HEK293 (cell line): ENCODE measurements at regions not wholly inside any gene's neighbourhood (a gene's known extent, or its start where the extent isn't known, plus 50 kb on each side); places are given as distances from the start of the nearest gene placed in this dataset.
A peak's percentile ranks its signal among the peaks of the same experiment; 100 is the strongest.

Source experiments
- CTCF ChIA-PET: fragments of 350-600 bp; formaldehyde crosslinking; extraction: SDS; loops from one replicate; lab custom pipeline; 2021; ENCODE audit warnings: antibody characterized with exemption; lab: Yijun Ruan, JAX
- POLR2A ChIA-PET: fragments of 300-600 bp; formaldehyde crosslinking; extraction: SDS; loops from one replicate; lab custom pipeline; 2020; ENCODE audit warnings: antibody characterized with exemption, inconsistent platforms; lab: Yijun Ruan, JAX
- H3K27ac ChIP-seq: fragments of 200-500 bp; sonication (Bioruptor generic); 2 replicates; pipeline ENCODE4 v1.5.1; 2014; ENCODE audit warnings: low read depth, low read length, control low read depth, inconsistent platforms; ENCODE audit errors: extremely low read depth
- H3K36me3 ChIP-seq, 2 experiments: fragments of 200-500 bp in 1 of 2; sonication (Bioruptor generic) in 1 of 2; 1 replicate in 1 of 2; 2 replicates in 1 of 2; pipeline ENCODE4 v1.5.1; 2014 to 2017; ENCODE audit warnings: inconsistent platforms in 2 of 2, low read length in 2 of 2; ENCODE audit not compliant: control insufficient read depth in 2 of 2, insufficient read depth in 1 of 2
- H3K4me1 ChIP-seq: fragments of 200-500 bp; sonication (Bioruptor generic); 2 replicates; pipeline ENCODE4 v1.5.1; 2014; ENCODE audit warnings: mild to moderate bottlenecking, low read length, inconsistent platforms; ENCODE audit not compliant: control insufficient read depth, insufficient read depth
- H3K4me3 ChIP-seq: 2 replicates; pipeline ENCODE4 v1.5.1; 2011; ENCODE audit warnings: low read depth, mild to moderate bottlenecking, control low read depth, low read length, moderate library complexity
- H3K9me3 ChIP-seq: fragments of 200-500 bp; sonication (Bioruptor generic); 2 replicates; pipeline ENCODE4 v1.5.1; 2014; ENCODE audit warnings: low read depth, low read length, inconsistent platforms; ENCODE audit not compliant: control insufficient read depth, insufficient read depth
- EGR2 ChIP-seq: fragments of 450-650 bp; formaldehyde crosslinking; IDR thresholded peaks from 2 replicates; pipeline ENCODE4 v1.5.1; 2016; ENCODE audit warnings: low read depth, missing biosample characterization, missing genetic modification characterization
- SCRT2 ChIP-seq: fragments of 450-650 bp; formaldehyde crosslinking; IDR thresholded peaks from 2 replicates; pipeline ENCODE4 v1.5.1; 2016; ENCODE audit warnings: missing biosample characterization, missing genetic modification characterization
- ZBTB17 ChIP-seq: fragments of 450-650 bp; formaldehyde crosslinking; IDR thresholded peaks from 2 replicates; pipeline ENCODE4 v1.5.1; 2016; ENCODE audit warnings: missing biosample characterization, missing genetic modification characterization
- ZBTB8A ChIP-seq: fragments of 450-650 bp; formaldehyde crosslinking; IDR thresholded peaks from 2 replicates; pipeline ENCODE4 v1.5.1; 2016; ENCODE audit warnings: missing biosample characterization, missing genetic modification characterization
- ZFHX2 ChIP-seq: fragments of 450-650 bp; formaldehyde crosslinking; conservative IDR thresholded peaks from 2 replicates; pipeline ENCODE4 v1.5.1; 2016; ENCODE audit warnings: missing biosample characterization, missing genetic modification characterization
- ZFP69B ChIP-seq: fragments of 450-650 bp; formaldehyde crosslinking; IDR thresholded peaks from 2 replicates; pipeline ENCODE4 v1.5.1; 2016; ENCODE audit warnings: missing biosample characterization, missing genetic modification characterization
- ZNF146 ChIP-seq: fragments of 450-650 bp; formaldehyde crosslinking; IDR thresholded peaks from 2 replicates; pipeline ENCODE4 v1.5.1; 2016; ENCODE audit warnings: missing biosample characterization, missing genetic modification characterization
- ZNF157 ChIP-seq: fragments of 450-650 bp; formaldehyde crosslinking; IDR thresholded peaks from 2 replicates; pipeline ENCODE4 v1.5.1; 2016; ENCODE audit warnings: missing biosample characterization, missing genetic modification characterization
- ZNF214 ChIP-seq: fragments of 450-650 bp; formaldehyde crosslinking; IDR thresholded peaks from 2 replicates; pipeline ENCODE4 v1.5.1; 2017; ENCODE audit warnings: missing biosample characterization, mild to moderate bottlenecking, missing genetic modification characterization, borderline replicate concordance
- ZNF221 ChIP-seq: fragments of 450-650 bp; formaldehyde crosslinking; IDR thresholded peaks from 2 replicates; pipeline ENCODE4 v1.5.1; 2017; ENCODE audit warnings: missing biosample characterization, missing genetic modification characterization, borderline replicate concordance
- ZNF292 ChIP-seq: fragments of 450-650 bp; formaldehyde crosslinking; IDR thresholded peaks from 2 replicates; pipeline ENCODE4 v1.5.1; 2016; ENCODE audit warnings: low read depth, missing biosample characterization, missing genetic modification characterization, borderline replicate concordance
- ZNF302 ChIP-seq: fragments of 450-650 bp; formaldehyde crosslinking; IDR thresholded peaks from 2 replicates; pipeline ENCODE4 v1.5.1; 2016; ENCODE audit warnings: missing biosample characterization, missing genetic modification characterization, low read depth
- ZNF37A ChIP-seq: fragments of 450-650 bp; IDR thresholded peaks from 2 replicates; pipeline ENCODE4 v1.5.1; 2018; ENCODE audit warnings: missing biosample characterization, missing genetic modification characterization
- ZNF514 ChIP-seq: fragments of 450-650 bp; formaldehyde crosslinking; IDR thresholded peaks from 2 replicates; pipeline ENCODE4 v1.5.1; 2016; ENCODE audit warnings: missing biosample characterization, missing genetic modification characterization
- ZNF548 ChIP-seq: fragments of 450-650 bp; formaldehyde crosslinking; IDR thresholded peaks from 2 replicates; pipeline ENCODE4 v1.5.1; 2016; ENCODE audit warnings: missing biosample characterization, missing genetic modification characterization
- TF ChIP-seq, protein P1 (sequence below): fragments of 450-650 bp; formaldehyde crosslinking; IDR thresholded peaks from 2 replicates; pipeline ENCODE4 v1.5.1; 2016; ENCODE audit warnings: missing biosample characterization, missing genetic modification characterization
- TF ChIP-seq, protein P2 (sequence below): fragments of 450-650 bp; formaldehyde crosslinking; IDR thresholded peaks from 2 replicates; pipeline ENCODE4 v1.5.1; 2017; ENCODE audit warnings: missing biosample characterization, missing genetic modification characterization
- TF ChIP-seq, protein P3 (sequence below): fragments of 450-650 bp; formaldehyde crosslinking; IDR thresholded peaks from 2 replicates; pipeline ENCODE4 v1.5.0; 2017; ENCODE audit warnings: missing biosample characterization, missing genetic modification characterization, borderline replicate concordance
- TF ChIP-seq, protein P4 (sequence below): fragments of 450-650 bp; formaldehyde crosslinking; IDR thresholded peaks from 2 replicates; pipeline ENCODE4 v1.5.1; 2016; ENCODE audit warnings: missing biosample characterization, missing genetic modification characterization
- TF ChIP-seq, protein P5 (sequence below): IDR thresholded peaks from 2 replicates; pipeline ENCODE4 v1.6.1; 2011; ENCODE audit warnings: mild to moderate bottlenecking, low read depth, low read length, borderline replicate concordance
- TF ChIP-seq, protein P6 (sequence below): fragments of 450-650 bp; formaldehyde crosslinking; IDR thresholded peaks from 2 replicates; pipeline ENCODE4 v1.5.1; 2016; ENCODE audit warnings: missing biosample characterization, missing genetic modification characterization

DNA sequence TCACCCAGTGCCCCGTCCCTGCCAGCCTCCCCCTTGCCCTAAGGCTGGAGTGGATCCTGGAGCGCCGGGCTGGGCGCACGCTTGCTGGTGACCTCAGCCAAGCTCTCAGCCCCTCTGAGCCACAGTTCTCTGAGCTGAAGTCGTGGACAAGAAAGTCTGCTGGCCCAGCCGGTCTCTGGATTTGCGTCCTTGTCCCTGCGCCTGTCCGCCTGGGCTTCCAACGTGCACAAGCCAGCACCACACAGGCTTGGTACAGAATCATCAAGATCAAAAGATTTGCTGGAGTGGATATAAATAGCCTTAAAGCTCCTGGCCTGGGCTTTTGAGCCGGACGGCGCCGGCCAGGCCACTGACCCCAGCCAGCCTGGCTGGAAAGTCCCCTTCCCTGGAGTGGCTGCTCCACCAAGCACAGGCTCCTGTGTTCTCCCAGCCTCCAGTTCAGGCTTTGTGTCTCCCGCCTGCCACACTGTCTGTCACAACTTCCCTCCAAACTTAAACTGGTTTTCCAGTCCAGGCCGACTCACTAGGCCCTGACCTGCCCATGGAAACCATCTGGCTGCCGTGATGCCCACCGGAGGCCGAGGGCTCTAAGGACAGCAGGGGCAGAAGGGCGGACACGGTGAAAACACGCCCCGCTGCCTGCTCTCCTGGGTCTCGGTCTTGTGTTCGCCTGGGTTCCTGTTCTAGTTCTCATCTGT is 156.2 kb downstream of the NUP210 start (continued):
- TF ChIP-seq, protein P1, sequence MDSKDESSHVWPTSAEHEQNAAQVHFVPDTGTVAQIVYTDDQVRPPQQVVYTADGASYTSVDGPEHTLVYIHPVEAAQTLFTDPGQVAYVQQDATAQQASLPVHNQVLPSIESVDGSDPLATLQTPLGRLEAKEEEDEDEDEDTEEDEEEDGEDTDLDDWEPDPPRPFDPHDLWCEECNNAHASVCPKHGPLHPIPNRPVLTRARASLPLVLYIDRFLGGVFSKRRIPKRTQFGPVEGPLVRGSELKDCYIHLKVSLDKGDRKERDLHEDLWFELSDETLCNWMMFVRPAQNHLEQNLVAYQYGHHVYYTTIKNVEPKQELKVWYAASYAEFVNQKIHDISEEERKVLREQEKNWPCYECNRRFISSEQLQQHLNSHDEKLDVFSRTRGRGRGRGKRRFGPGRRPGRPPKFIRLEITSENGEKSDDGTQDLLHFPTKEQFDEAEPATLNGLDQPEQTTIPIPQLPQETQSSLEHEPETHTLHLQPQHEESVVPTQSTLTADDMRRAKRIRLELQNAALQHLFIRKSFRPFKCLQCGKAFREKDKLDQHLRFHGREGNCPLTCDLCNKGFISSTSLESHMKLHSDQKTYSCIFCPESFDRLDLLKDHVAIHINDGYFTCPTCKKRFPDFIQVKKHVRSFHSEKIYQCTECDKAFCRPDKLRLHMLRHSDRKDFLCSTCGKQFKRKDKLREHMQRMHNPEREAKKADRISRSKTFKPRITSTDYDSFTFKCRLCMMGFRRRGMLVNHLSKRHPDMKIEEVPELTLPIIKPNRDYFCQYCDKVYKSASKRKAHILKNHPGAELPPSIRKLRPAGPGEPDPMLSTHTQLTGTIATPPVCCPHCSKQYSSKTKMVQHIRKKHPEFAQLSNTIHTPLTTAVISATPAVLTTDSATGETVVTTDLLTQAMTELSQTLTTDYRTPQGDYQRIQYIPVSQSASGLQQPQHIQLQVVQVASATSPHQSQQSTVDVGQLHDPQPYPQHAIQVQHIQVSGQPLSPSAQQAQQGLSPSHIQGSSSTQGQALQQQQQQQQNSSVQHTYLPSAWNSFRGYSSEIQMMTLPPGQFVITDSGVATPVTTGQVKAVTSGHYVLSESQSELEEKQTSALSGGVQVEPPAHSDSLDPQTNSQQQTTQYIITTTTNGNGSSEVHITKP (tag by site-specific recombination): no peak
- TF ChIP-seq ZNF514: no peak
- TF ChIP-seq, protein P2, sequence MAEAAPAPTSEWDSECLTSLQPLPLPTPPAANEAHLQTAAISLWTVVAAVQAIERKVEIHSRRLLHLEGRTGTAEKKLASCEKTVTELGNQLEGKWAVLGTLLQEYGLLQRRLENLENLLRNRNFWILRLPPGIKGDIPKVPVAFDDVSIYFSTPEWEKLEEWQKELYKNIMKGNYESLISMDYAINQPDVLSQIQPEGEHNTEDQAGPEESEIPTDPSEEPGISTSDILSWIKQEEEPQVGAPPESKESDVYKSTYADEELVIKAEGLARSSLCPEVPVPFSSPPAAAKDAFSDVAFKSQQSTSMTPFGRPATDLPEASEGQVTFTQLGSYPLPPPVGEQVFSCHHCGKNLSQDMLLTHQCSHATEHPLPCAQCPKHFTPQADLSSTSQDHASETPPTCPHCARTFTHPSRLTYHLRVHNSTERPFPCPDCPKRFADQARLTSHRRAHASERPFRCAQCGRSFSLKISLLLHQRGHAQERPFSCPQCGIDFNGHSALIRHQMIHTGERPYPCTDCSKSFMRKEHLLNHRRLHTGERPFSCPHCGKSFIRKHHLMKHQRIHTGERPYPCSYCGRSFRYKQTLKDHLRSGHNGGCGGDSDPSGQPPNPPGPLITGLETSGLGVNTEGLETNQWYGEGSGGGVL (tag by site-specific recombination): no peak
- TF ChIP-seq ZNF292 (tag by site-specific recombination): no peak
- no peak for TF ChIP-seq ZBTB8A (tag by site-specific recombination)

DNA sequence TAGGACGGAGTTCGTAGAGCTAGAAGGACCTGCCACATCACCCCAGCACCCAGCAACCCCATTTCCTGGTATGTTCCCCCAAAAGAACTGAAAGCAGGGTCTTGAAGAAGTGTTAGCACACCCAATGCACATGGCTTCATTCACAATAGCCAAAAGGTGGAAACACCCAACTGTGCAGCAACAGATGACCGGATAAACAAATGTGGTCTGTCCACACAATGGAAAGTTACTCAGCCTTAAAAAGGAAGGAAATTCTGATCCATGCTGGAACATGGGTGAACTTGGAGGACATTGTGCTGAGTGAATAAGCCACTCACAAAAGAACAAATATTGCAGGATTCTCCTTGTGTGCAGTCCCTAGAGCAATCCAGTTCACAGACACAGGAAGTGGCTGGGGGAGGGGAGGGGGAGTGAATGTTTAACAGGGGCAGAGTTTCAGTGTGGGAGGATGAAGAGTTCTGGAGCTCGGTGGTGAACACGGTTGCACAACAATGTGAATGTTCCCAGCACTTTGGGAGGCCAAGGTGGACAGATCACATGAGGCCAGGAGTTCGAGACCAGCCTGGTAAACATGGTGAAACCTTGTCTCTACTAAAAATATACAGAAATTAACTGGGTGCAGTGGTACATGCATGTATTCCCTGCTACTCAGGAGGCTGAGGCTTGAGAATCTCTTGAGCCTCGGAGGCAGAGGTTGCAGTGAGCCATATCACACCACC is 157.5 kb downstream of the NUP210 start:
- no peak overlapping the region for H3K4me3 ChIP-seq
- H3K4me1 ChIP-seq: no peaks in the 10 kb centered on the region
- CTCF ChIA-PET: interaction anchor here (0.5 kb wide), 1 partner anchor 33 kb away, joined by 4 read pairs; no protein-coding TSS in a partner anchor
- no peak overlapping the region for H3K27ac ChIP-seq
- H3K36me3 ChIP-seq: no peaks in the 10 kb centered on the region
- no peaks in the 10 kb centered on the region for H3K9me3 ChIP-seq
- POLR2A ChIA-PET: no interaction called here
- TF ChIP-seq ZFHX2 (tag by site-specific recombination) (peak; percentile 77), ZNF146 (tag by site-specific recombination) (peak; percentile 76), ZBTB17 (tag by site-specific recombination) (0 out of 2 replicates have a peak, but pooled peaks have one; percentile 36), ZNF157 (no peak), ZFP69B (tag by site-specific recombination) (no peak), ZNF514 (no peak), ZNF37A (tag by site-specific recombination) (no peak), ZNF221 (tag by site-specific recombination) (no peak), ZNF214 (tag by site-specific recombination) (no peak), ZNF548 (tag by site-specific recombination) (no peak), ZNF302 (tag by site-specific recombination) (no peak), EGR2 (tag by site-specific recombination) (peak; percentile 68), SCRT2 (tag by site-specific recombination) (peak; percentile 74)
- TF ChIP-seq, protein P3, sequence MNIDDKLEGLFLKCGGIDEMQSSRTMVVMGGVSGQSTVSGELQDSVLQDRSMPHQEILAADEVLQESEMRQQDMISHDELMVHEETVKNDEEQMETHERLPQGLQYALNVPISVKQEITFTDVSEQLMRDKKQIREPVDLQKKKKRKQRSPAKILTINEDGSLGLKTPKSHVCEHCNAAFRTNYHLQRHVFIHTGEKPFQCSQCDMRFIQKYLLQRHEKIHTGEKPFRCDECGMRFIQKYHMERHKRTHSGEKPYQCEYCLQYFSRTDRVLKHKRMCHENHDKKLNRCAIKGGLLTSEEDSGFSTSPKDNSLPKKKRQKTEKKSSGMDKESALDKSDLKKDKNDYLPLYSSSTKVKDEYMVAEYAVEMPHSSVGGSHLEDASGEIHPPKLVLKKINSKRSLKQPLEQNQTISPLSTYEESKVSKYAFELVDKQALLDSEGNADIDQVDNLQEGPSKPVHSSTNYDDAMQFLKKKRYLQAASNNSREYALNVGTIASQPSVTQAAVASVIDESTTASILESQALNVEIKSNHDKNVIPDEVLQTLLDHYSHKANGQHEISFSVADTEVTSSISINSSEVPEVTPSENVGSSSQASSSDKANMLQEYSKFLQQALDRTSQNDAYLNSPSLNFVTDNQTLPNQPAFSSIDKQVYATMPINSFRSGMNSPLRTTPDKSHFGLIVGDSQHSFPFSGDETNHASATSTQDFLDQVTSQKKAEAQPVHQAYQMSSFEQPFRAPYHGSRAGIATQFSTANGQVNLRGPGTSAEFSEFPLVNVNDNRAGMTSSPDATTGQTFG: no peak
- TF ChIP-seq, protein P4, sequence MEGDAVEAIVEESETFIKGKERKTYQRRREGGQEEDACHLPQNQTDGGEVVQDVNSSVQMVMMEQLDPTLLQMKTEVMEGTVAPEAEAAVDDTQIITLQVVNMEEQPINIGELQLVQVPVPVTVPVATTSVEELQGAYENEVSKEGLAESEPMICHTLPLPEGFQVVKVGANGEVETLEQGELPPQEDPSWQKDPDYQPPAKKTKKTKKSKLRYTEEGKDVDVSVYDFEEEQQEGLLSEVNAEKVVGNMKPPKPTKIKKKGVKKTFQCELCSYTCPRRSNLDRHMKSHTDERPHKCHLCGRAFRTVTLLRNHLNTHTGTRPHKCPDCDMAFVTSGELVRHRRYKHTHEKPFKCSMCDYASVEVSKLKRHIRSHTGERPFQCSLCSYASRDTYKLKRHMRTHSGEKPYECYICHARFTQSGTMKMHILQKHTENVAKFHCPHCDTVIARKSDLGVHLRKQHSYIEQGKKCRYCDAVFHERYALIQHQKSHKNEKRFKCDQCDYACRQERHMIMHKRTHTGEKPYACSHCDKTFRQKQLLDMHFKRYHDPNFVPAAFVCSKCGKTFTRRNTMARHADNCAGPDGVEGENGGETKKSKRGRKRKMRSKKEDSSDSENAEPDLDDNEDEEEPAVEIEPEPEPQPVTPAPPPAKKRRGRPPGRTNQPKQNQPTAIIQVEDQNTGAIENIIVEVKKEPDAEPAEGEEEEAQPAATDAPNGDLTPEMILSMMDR (tag by site-specific recombination): no peak
- TF ChIP-seq, protein P5, sequence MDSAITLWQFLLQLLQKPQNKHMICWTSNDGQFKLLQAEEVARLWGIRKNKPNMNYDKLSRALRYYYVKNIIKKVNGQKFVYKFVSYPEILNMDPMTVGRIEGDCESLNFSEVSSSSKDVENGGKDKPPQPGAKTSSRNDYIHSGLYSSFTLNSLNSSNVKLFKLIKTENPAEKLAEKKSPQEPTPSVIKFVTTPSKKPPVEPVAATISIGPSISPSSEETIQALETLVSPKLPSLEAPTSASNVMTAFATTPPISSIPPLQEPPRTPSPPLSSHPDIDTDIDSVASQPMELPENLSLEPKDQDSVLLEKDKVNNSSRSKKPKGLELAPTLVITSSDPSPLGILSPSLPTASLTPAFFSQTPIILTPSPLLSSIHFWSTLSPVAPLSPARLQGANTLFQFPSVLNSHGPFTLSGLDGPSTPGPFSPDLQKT: no peak
- TF ChIP-seq, protein P6, sequence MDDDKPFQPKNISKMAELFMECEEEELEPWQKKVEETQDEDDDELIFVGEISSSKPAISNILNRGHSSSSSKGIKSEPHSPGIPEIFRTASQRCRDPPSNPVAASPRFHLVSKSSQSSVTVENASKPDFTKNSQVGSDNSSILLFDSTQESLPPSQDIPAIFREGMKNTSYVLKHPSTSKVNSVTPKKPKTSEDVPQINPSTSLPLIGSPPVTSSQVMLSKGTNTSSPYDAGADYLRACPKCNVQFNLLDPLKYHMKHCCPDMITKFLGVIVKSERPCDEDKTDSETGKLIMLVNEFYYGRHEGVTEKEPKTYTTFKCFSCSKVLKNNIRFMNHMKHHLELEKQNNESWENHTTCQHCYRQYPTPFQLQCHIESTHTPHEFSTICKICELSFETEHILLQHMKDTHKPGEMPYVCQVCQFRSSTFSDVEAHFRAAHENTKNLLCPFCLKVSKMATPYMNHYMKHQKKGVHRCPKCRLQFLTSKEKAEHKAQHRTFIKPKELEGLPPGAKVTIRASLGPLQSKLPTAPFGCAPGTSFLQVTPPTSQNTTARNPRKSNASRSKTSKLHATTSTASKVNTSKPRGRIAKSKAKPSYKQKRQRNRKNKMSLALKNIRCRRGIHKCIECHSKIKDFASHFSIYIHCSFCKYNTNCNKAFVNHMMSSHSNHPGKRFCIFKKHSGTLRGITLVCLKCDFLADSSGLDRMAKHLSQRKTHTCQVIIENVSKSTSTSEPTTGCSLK: no peak
